Adrenal gland (tissue), 9 donors: ENCODE measurements at regions not wholly inside any gene's neighbourhood (a gene's known extent, or its start where the extent isn't known, plus 50 kb on each side); places are given as distances from the start of the nearest gene placed in this dataset.
"Not testable (repeated sequence)": the region's sequence is repeated elsewhere in the genome, so short reads cannot be mapped to it uniquely, and the experiment has no call there.

Experiments used
- DNase-seq, 7 donors: peaks; one replicate each; pipeline ENCODE4 v3.0.0-alpha.2; 2019 to 2020
- H3K27ac ChIP-seq, 5 donors: fragments of 200-600 bp; sonication (generic) in 4 of 5; 1 replicate in 3 of 5; 2 replicates in 2 of 5; pipeline versions ENCODE4 v1.5.1 to v1.8.0; 2016 to 2020; ENCODE audit warnings: mild to moderate bottlenecking in 1 of 5
- H3K27me3 ChIP-seq: fragments of 200-600 bp; 2 replicates; pipeline ENCODE4 v1.8.0; 2021
- H3K36me3 ChIP-seq, 2 donors: fragments of 200-600 bp; replicated peaks in 1 of 2; 1 replicate in 1 of 2; 2 replicates in 1 of 2; pipeline versions ENCODE4 v1.5.1 to v1.8.0; 2018 to 2022
- H3K4me1 ChIP-seq, 2 donors: fragments of 200-600 bp; replicated peaks in 1 of 2; 1 replicate in 1 of 2; 2 replicates in 1 of 2; pipeline versions ENCODE4 v1.5.1 to v1.8.0; 2018 to 2021
- H3K4me3 ChIP-seq, 4 donors: fragments of 200-600 bp; sonication (generic) in 3 of 4; one replicate each; pipeline ENCODE4 v1.5.1; 2016 to 2018
- H3K9me3 ChIP-seq, 3 donors: fragments of 200-600 bp; sonication (generic) in 1 of 3; replicated peaks in 1 of 3; 1 replicate in 2 of 3; 2 replicates in 1 of 3; pipeline versions ENCODE4 v1.5.1 to v1.8.0; 2016 to 2021
- CTCF ChIP-seq, 6 experiments: fragments of 450-650 bp in 4 of 6; fragments of 200-600 bp in 2 of 6; sonication (generic) in 1 of 6; IDR thresholded peaks; 1 replicate in 5 of 6; 2 replicates in 1 of 6; pipeline versions ENCODE4 v1.5.1 to v1.8.0; 2016 to 2021; ENCODE audit warnings: antibody characterized with exemption in 6 of 6, mild to moderate bottlenecking in 2 of 6, moderate library complexity in 1 of 6
- POLR2A ChIP-seq, 2 donors: fragments of 450-650 bp; IDR thresholded peaks; one replicate each; pipeline ENCODE4 v1.6.1; 2017; ENCODE audit warnings: antibody characterized with exemption in 2 of 2, mild to moderate bottlenecking in 2 of 2, moderate library complexity in 1 of 2
- WGBS, 4 donors: extraction: QIAGEN DNeasy Blood & Tissue Kit in 2 of 4; methylation state at CpG; one replicate each; pipeline versions ENCODE4 v1.1.5 to v1.1.7; 2013 to 2017; 5-methylcytosine and 5-hydroxymethylcytosine counted together
- intact Hi-C, 2 donors: fragments of 100-400 bp; cut with DNase I; formaldehyde crosslinking; loops; one replicate each; pipeline versions ENCODE4 v1.14.1 to v1.15.0; 2022 to 2023
- donor health status: healthy with polysubstance abuse.
- donor health status: Bipolar disorder and iron deficiency.
- donor health status: DM: yes; HTN: yes; CAD: no.
- donor health status: DM: no; HTN: no; CAD: no.
- donor health status: DM: no; HTN: no; CAD: no.

- TF ChIP-seq CTCF (IDR thresholded peaks at IDR 0.05): no peak
- no peak for TF ChIP-seq POLR2A (IDR thresholded peaks at IDR 0.05)
- intact Hi-C loops: no loop called here
- no peaks in the 10 kb centered on the region for H3K9me3 ChIP-seq
- peaks cover 9 to 10% of the 10 kb centered on the region in 2 donors for H3K4me1 ChIP-seq
- no peak for DNase-seq
- no peaks in the 10 kb centered on the region for H3K36me3 ChIP-seq
- H3K27me3 ChIP-seq: no peaks in the 10 kb centered on the region
- no peak overlapping the region for H3K27ac ChIP-seq
- no peak overlapping the region for H3K4me3 ChIP-seq
Measured at GRCh38 chr2:95667480-95667879, 75.7 kb downstream of the TRIM43 start.

GRCh38 chr2:95668934-95669333, 77.1 kb downstream of the TRIM43 start:
- H3K36me3 ChIP-seq, H3K4me3 ChIP-seq, H3K9me3 ChIP-seq, H3K27me3 ChIP-seq, intact Hi-C loops, DNase-seq, H3K27ac ChIP-seq: not testable (repeated sequence)
- 77 to 83% (median 80%) methylated on average over 5 of the region's 5 CpGs for WGBS, 4 donors
- peaks cover 9 to 10% of the 10 kb centered on the region in 2 donors for H3K4me1 ChIP-seq

DNA sequence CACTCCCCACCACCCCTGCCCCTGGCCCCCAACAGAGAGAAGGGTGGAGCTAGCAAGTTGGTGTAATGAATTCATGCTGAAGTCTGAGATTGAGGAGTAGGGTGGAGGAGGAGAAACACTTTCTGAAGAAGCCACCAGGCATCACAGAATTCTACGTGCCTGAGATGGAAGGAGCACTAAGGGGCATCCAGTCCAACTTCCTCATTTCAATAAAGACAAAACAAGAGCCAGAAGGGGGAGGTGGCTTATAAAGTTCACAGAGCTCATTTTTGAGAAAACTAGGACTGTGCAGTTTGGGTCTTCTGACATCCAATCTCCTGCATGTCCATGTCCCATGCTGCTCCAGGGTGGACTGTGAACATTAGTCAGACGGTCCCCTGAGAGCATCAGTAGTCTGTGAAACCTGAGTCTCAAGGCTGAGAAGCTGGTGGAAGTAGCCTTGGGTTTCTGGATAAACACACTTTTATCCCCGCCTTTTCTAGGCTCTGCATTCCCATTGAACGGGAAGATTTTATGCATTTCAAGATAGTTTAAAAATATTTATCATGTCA, 77.7 kb downstream of the TRIM43 start:
- DNase-seq: no peak
- Histone ChIP-seq H3K27ac (peak overlapping the region in 1 of 5 donors; percentile 47), H3K9me3 (no peaks in the 10 kb centered on the region), H3K4me3 (no peak overlapping the region), H3K4me1 (peaks cover 9 to 10% of the 10 kb centered on the region in 2 donors), H3K27me3 (no peaks in the 10 kb centered on the region), H3K36me3 (no peaks in the 10 kb centered on the region)
- TF ChIP-seq POLR2A (IDR thresholded peaks at IDR 0.05) (no peak), CTCF (IDR thresholded peaks at IDR 0.05) (no peak)
- intact Hi-C loops: no loop called here
- 32 to 50% (median 42%) methylated on average over 4 of the region's 4 CpGs for WGBS, 4 donors

DNA sequence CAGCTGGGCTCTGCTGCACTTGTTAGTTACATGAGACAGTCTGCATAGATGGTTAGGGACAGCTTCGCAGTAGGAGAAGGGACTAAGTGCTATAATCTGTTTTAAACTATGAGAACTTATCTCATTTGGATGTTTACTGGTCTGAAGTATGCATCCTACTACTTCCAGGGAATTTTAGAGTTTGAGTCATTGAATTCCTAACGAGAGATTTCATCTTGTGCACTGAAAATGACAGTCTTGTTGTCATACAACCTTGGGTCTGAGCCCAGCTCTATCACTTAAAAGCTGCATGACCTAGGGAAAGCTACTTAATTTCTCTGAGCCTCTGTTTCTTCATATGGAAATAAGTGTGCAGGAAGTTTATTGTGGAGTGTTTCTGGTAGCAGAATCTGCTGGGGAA, 78.4 kb downstream of the TRIM43 start:
- DNase-seq: peak in 5 of 7 donors; percentile 36 to 67 (median 42)
- no peaks in the 10 kb centered on the region for H3K9me3 ChIP-seq

More for the DNA sequence above, 78.4 kb downstream of the TRIM43 start:
- intact Hi-C loops: no loop called here
- H3K36me3 ChIP-seq: no peaks in the 10 kb centered on the region
- no peak overlapping the region for H3K4me3 ChIP-seq
- TF ChIP-seq POLR2A (IDR thresholded peaks at IDR 0.05): no peak
- no peak for TF ChIP-seq CTCF (IDR thresholded peaks at IDR 0.05)
- H3K27ac ChIP-seq: peak overlapping the region in 1 of 5 donors; percentile 71
- peaks cover 9 to 10% of the 10 kb centered on the region in 2 donors for H3K4me1 ChIP-seq
- no peaks in the 10 kb centered on the region for H3K27me3 ChIP-seq
- 35 to 62% (median 55%) methylated on average over 2 of the region's 2 CpGs for WGBS, 4 donors
